ENCODE measurements at regions not wholly inside any gene's neighbourhood (a gene's known extent, or its start where the extent isn't known, plus 50 kb on each side); places are given as distances from the start of the nearest gene placed in this dataset.

DNA sequence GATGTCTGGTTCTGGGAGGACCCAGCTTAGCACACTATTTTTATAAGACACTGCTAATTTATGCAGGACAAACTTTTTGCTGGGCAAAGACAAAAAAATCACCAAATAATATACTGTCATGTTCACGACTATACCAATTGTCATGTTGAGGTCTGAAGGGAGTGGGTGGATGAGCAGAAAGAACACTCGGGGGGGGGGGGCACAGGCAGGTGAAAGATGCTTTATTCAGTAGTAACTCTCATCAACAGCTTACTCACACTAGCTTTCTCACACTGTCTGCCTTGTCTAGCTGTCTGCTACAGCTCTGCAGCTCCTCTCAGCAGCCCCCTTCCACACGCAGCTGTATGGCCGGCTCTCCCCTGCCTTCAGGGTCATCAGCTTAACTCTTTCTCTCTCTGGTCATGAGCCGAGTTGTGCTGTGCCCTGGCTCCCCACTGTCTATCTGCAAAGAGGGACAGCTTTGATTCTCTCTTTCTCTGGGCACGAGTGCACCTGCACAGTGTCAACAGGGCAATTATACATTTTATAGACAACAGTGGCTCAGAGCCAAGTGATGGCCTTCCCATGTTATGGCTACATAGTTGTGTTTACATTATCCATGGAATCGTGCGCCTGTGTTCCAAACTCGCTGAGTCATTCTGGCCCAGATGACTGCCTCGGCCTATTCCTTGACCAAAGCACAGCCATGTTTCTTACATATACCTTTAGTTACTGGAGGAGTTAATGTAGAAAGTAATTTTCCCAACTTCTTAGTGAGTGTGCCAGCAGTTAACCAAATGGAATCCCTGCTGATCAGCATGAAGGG is 187.7 kb upstream of the PRSS16 start:
- TF ChIP-seq, protein P1, sequence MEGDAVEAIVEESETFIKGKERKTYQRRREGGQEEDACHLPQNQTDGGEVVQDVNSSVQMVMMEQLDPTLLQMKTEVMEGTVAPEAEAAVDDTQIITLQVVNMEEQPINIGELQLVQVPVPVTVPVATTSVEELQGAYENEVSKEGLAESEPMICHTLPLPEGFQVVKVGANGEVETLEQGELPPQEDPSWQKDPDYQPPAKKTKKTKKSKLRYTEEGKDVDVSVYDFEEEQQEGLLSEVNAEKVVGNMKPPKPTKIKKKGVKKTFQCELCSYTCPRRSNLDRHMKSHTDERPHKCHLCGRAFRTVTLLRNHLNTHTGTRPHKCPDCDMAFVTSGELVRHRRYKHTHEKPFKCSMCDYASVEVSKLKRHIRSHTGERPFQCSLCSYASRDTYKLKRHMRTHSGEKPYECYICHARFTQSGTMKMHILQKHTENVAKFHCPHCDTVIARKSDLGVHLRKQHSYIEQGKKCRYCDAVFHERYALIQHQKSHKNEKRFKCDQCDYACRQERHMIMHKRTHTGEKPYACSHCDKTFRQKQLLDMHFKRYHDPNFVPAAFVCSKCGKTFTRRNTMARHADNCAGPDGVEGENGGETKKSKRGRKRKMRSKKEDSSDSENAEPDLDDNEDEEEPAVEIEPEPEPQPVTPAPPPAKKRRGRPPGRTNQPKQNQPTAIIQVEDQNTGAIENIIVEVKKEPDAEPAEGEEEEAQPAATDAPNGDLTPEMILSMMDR (IDR thresholded peaks at IDR 0.05; ENCODE audit: low read length), result no peak
- no peak for TF ChIP-seq EZH2 (IDR thresholded peaks at IDR 0.05; ENCODE audit: borderline replicate concordance, low read length)

Data from OCI-LY1 (cell line).